Astrocyte (in vitro differentiated cells and primary cell): ENCODE measurements at regions not wholly inside any gene's neighbourhood (a gene's known extent, or its start where the extent isn't known, plus 50 kb on each side); places are given as distances from the start of the nearest gene placed in this dataset.

Experiments
- DNase-seq: peaks from one replicate; pipeline ENCODE4 v3.0.0-alpha.2; 2010; ENCODE audit warnings: low read depth
- FAIRE-seq: peaks from 2 replicates; lab custom pipeline; 2011; peaks lifted over from hg19 to GRCh38; lab: Jason Lieb, UNC
- H2AFZ ChIP-seq: 2 replicates; pipeline ENCODE4 v1.6.0; 2012; ENCODE audit warnings: low read depth, low read length, inconsistent platforms
- H3K27ac ChIP-seq: 2 replicates; pipeline ENCODE4 v1.5.1; 2011; ENCODE audit warnings: low read depth, low read length, inconsistent platforms
- H3K27me3 ChIP-seq: 2 replicates; pipeline ENCODE4 v1.6.0; 2011; ENCODE audit warnings: low read length, inconsistent platforms; ENCODE audit not compliant: insufficient read depth
- H3K36me3 ChIP-seq: 2 replicates; pipeline ENCODE4 v1.5.1; 2011; ENCODE audit warnings: low read length, inconsistent platforms; ENCODE audit not compliant: insufficient read depth
- H3K4me1 ChIP-seq: 2 replicates; pipeline ENCODE4 v1.5.1; 2011; ENCODE audit warnings: low read length, inconsistent platforms; ENCODE audit not compliant: insufficient read depth
- H3K4me2 ChIP-seq: 2 replicates; pipeline ENCODE4 v1.6.0; 2012; ENCODE audit warnings: low read length, inconsistent platforms
- H3K4me3 ChIP-seq: 2 replicates; pipeline ENCODE4 v1.5.1; 2011; ENCODE audit warnings: low read depth, mild to moderate bottlenecking, low read length, inconsistent platforms; ENCODE audit not compliant: insufficient read depth
- H3K79me2 ChIP-seq: 2 replicates; pipeline ENCODE4 v1.6.0; 2012; ENCODE audit warnings: mild to moderate bottlenecking, low read length, inconsistent platforms; ENCODE audit not compliant: insufficient read depth
- H3K9ac ChIP-seq: 2 replicates; pipeline ENCODE4 v1.6.0; 2012; ENCODE audit warnings: mild to moderate bottlenecking, low read length, inconsistent platforms
- H3K9me3 ChIP-seq: 2 replicates; pipeline ENCODE4 v1.5.1; 2012; ENCODE audit warnings: low read depth, mild to moderate bottlenecking, low read length, inconsistent platforms; ENCODE audit not compliant: insufficient read depth
- H4K20me1 ChIP-seq: 2 replicates; pipeline ENCODE4 v1.6.0; 2012; ENCODE audit warnings: low read length, inconsistent platforms; ENCODE audit not compliant: insufficient read depth
- H3K27ac Mint-ChIP-seq: one replicate; pipeline ENCODE4 v1.8.0; 2021; ENCODE audit warnings: mild to moderate bottlenecking, mixed read lengths; ENCODE audit not compliant: unreplicated experiment
- H3K27me3 Mint-ChIP-seq: one replicate; pipeline ENCODE4 v1.8.0; 2021; ENCODE audit warnings: low read depth, mixed read lengths; ENCODE audit not compliant: unreplicated experiment
- H3K36me3 Mint-ChIP-seq: one replicate; pipeline ENCODE4 v1.8.0; 2021; ENCODE audit warnings: low read depth, mixed read lengths; ENCODE audit not compliant: unreplicated experiment
- H3K4me1 Mint-ChIP-seq: one replicate; pipeline ENCODE4 v1.8.0; 2021; ENCODE audit warnings: low read depth, mixed read lengths; ENCODE audit not compliant: unreplicated experiment
- H3K4me3 Mint-ChIP-seq: one replicate; pipeline ENCODE4 v1.8.0; 2021; ENCODE audit warnings: mild to moderate bottlenecking, moderate library complexity, mixed read lengths; ENCODE audit not compliant: unreplicated experiment
- H3K9me3 Mint-ChIP-seq: one replicate; pipeline ENCODE4 v1.8.0; 2021; ENCODE audit warnings: mild to moderate bottlenecking, mixed read lengths; ENCODE audit not compliant: unreplicated experiment
- EZH2 ChIP-seq: IDR thresholded peaks from 2 replicates; pipeline ENCODE4 v1.6.1; 2012; ENCODE audit warnings: mild to moderate bottlenecking, low read length, inconsistent platforms; ENCODE audit not compliant: insufficient read depth
- TF ChIP-seq, protein P1 (sequence below): IDR thresholded peaks from 2 replicates; pipeline ENCODE4 v1.5.1; 2011; ENCODE audit warnings: low read depth, mild to moderate bottlenecking, inconsistent platforms, low read length, moderate library complexity; ENCODE audit not compliant: insufficient read depth

DNA sequence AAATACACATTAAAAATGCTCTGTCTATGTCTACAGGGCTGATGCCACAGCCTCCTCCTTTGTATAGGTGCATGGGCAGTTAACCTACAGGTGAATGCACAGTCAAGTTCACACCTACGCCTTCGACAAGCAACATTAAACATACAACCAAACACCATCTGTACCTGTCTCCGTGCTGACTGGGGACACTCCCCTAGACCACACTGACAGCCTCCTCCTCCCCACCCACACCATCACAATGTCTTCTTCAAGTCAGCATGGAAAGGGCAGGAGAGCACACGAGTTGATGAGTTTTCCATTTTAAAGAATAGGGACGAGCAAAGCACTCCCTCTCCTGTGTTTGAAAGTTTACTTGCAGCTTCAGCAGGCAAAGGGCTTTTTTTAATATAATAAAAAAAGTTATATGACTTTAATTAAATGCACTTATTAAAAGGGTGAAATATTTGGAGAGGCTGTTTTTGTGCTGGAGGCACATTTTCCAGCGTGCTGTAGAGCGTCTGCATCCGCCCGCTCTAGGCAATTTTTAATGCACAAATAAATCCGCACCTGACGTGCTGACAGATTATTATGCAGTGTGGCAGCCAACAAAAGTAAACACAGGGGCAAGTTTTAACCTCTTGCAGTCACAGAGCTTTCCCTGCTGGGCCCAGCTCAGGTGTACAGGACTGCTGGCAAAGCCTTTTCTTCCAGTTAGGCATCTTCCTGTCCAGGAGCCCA, 367.9 kb downstream of the SOX9 start:
- no peak overlapping the region for H3K4me3 ChIP-seq
- peaks cover 87% of the 10 kb centered on the region for H3K79me2 ChIP-seq
- TF ChIP-seq, protein P1, sequence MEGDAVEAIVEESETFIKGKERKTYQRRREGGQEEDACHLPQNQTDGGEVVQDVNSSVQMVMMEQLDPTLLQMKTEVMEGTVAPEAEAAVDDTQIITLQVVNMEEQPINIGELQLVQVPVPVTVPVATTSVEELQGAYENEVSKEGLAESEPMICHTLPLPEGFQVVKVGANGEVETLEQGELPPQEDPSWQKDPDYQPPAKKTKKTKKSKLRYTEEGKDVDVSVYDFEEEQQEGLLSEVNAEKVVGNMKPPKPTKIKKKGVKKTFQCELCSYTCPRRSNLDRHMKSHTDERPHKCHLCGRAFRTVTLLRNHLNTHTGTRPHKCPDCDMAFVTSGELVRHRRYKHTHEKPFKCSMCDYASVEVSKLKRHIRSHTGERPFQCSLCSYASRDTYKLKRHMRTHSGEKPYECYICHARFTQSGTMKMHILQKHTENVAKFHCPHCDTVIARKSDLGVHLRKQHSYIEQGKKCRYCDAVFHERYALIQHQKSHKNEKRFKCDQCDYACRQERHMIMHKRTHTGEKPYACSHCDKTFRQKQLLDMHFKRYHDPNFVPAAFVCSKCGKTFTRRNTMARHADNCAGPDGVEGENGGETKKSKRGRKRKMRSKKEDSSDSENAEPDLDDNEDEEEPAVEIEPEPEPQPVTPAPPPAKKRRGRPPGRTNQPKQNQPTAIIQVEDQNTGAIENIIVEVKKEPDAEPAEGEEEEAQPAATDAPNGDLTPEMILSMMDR = no peak
- TF ChIP-seq EZH2 = no peak
- peaks cover 12% of the 10 kb centered on the region for H3K4me1 Mint-ChIP-seq
- H3K36me3 Mint-ChIP-seq = peaks cover 4% of the 10 kb centered on the region
- H3K4me3 Mint-ChIP-seq = no peak overlapping the region
- DNase-seq = no peak
- peaks cover 73% of the 10 kb centered on the region for H4K20me1 ChIP-seq
- no peak overlapping the region for H3K27ac Mint-ChIP-seq
- no peak overlapping the region for H3K9ac ChIP-seq
- no peaks in the 10 kb centered on the region for H3K9me3 ChIP-seq
- no peak overlapping the region for H2AFZ ChIP-seq
- H3K27ac ChIP-seq = no peak overlapping the region
- H3K4me1 ChIP-seq = no peaks in the 10 kb centered on the region
- H3K36me3 ChIP-seq = no peaks in the 10 kb centered on the region
- H3K4me2 ChIP-seq = no peak overlapping the region
- H3K27me3 Mint-ChIP-seq = no peaks in the 10 kb centered on the region
- FAIRE-seq = no peak
- H3K27me3 ChIP-seq = no peaks in the 10 kb centered on the region
- H3K9me3 Mint-ChIP-seq = peaks cover 3% of the 10 kb centered on the region

DNA sequence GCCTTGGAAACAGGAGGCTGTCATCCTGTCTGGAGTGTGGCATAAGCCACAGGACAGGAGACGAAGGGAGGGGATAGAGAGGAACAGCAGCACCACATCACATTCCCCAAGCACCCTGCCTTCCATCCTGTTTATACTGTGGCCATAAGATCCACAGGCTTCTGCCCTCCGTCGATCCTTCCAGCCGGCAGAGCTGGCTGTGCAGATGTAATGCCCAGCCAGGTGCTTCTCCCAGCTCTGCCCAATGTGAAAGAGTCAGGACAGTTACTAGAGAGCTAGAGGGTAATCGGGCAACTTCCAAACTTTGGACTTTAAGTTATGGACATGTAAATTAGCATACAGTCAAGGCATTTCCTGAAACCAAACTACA, 368.4 kb downstream of the SOX9 start:
- Histone ChIP-seq H3K4me1 (no peaks in the 10 kb centered on the region), H3K27me3 (no peaks in the 10 kb centered on the region), H2AFZ (no peak overlapping the region), H3K9ac (no peak overlapping the region), H4K20me1 (peaks cover 77% of the 10 kb centered on the region), H3K79me2 (peaks cover 87% of the 10 kb centered on the region), H3K4me3 (no peak overlapping the region), H3K27ac (no peak overlapping the region), H3K9me3 (no peaks in the 10 kb centered on the region), H3K36me3 (no peaks in the 10 kb centered on the region), H3K4me2 (no peak overlapping the region)
- no peak for DNase-seq
- FAIRE-seq = no peak
- Mint-ChIP-seq H3K4me3 (no peak overlapping the region), H3K9me3 (peaks cover 3% of the 10 kb centered on the region), H3K27me3 (no peaks in the 10 kb centered on the region), H3K27ac (peak overlapping the region; percentile 86), H3K36me3 (peaks cover 6% of the 10 kb centered on the region), H3K4me1 (peaks cover 12% of the 10 kb centered on the region)
- TF ChIP-seq, protein P1 = no peak
- no peak for TF ChIP-seq EZH2

DNA sequence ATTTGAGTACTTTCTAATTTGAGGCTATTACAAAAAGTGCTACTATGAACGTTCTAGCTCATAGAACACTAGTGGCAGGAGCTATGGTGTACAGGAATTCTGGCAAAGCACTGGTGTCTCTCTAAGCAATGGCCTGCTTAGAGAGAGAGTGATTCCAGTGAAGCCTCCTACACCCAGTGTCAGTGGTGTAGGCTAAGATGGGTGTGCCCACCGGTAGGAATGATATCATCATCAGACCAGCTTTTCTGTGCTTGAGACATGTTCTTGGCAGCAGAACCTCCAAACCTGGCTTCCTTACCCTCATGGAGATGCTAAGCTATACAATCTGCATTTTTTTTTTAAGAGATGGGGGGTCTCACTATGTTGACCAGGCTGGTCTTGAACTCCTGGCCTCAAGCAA, 370.3 kb downstream of the SOX9 start:
- no peak overlapping the region for H3K4me3 Mint-ChIP-seq
- Histone ChIP-seq H2AFZ (no peak overlapping the region), H4K20me1 (peaks cover 85% of the 10 kb centered on the region), H3K4me1 (peaks cover 2% of the 10 kb centered on the region), H3K4me2 (no peak overlapping the region), H3K79me2 (peaks cover 90% of the 10 kb centered on the region), H3K27me3 (no peaks in the 10 kb centered on the region), H3K9me3 (no peaks in the 10 kb centered on the region), H3K4me3 (no peak overlapping the region), H3K36me3 (no peaks in the 10 kb centered on the region), H3K27ac (no peak overlapping the region), H3K9ac (no peak overlapping the region)
- no peak for FAIRE-seq
- no peak for DNase-seq
- no peak for TF ChIP-seq EZH2
- TF ChIP-seq, protein P1 = no peak
- H3K36me3 Mint-ChIP-seq = peaks cover 8% of the 10 kb centered on the region
- peaks cover 3% of the 10 kb centered on the region for H3K9me3 Mint-ChIP-seq
- H3K27me3 Mint-ChIP-seq = no peaks in the 10 kb centered on the region
- H3K27ac Mint-ChIP-seq = no peak overlapping the region
- H3K4me1 Mint-ChIP-seq = peaks cover 13% of the 10 kb centered on the region
